Gastrocnemius medialis (tissue), 4 donors: ENCODE measurements at regions not wholly inside any gene's neighbourhood (a gene's known extent, or its start where the extent isn't known, plus 50 kb on each side); places are given as distances from the start of the nearest gene placed in this dataset.
A peak's percentile ranks its signal among the peaks of the same experiment; 100 is the strongest.

Source experiments
- ATAC-seq, 2 donors: fragments of 150-250 bp; one replicate each; pipeline ENCODE4 v1.9.1; 2016
- DNase-seq, 2 donors: peaks; one replicate each; pipeline ENCODE4 v3.0.0-alpha.2; 2019
- H3K27ac ChIP-seq, 4 donors: fragments of 200-600 bp; sonication (generic); 1 replicate in 1 of 4; 2 replicates in 3 of 4; pipeline ENCODE4 v1.5.1; 2016 to 2018; ENCODE audit warnings: mild to moderate bottlenecking in 2 of 4, moderate library complexity in 1 of 4
- H3K27me3 ChIP-seq, 3 donors: fragments of 200-600 bp; sonication (generic) in 2 of 3; 1 replicate in 1 of 3; 2 replicates in 2 of 3; pipeline versions ENCODE4 v1.5.1 to v1.6.0; 2016 to 2019; ENCODE audit warnings: mild to moderate bottlenecking in 1 of 3, moderate library complexity in 1 of 3
- H3K36me3 ChIP-seq, 2 donors: fragments of 200-600 bp; sonication (generic) in 1 of 2; one replicate each; pipeline ENCODE4 v1.5.1; 2017 to 2018
- H3K4me1 ChIP-seq, 2 donors: fragments of 200-600 bp; sonication (generic) in 1 of 2; one replicate each; pipeline ENCODE4 v1.5.1; 2016 to 2017; ENCODE audit warnings: mild to moderate bottlenecking in 2 of 2
- H3K4me3 ChIP-seq, 4 donors: fragments of 200-600 bp; sonication (generic) in 3 of 4; 1 replicate in 1 of 4; 2 replicates in 3 of 4; pipeline ENCODE4 v1.5.1; 2016 to 2019; ENCODE audit warnings: mild to moderate bottlenecking in 2 of 4
- H3K9me3 ChIP-seq, 3 donors: fragments of 200-600 bp; sonication (generic) in 2 of 3; 1 replicate in 1 of 3; 2 replicates in 2 of 3; pipeline ENCODE4 v1.5.1; 2016 to 2019
- POLR2A ChIP-seq, 2 donors: fragments of 450-650 bp; IDR thresholded peaks; one replicate each; pipeline ENCODE4 v1.6.1; 2017; ENCODE audit warnings: antibody characterized with exemption in 2 of 2, mild to moderate bottlenecking in 2 of 2, moderate library complexity in 2 of 2
- in situ Hi-C, 4 donors: fragments of 200-750 bp; cut with MboI; loops; one replicate each; pipeline versions ENCODE4 v1.15.0 to v1.8.0; 2017; ENCODE audit warnings: low sequenced_read_pairs in 4 of 4
- intact Hi-C: fragments of 100-400 bp; cut with DNase I; formaldehyde crosslinking; loops from one replicate; pipeline ENCODE4 v1.15.1; 2023; ENCODE audit warnings: low total_unique reads
- TF ChIP-seq, protein P1 (sequence below), 5 experiments: fragments of 450-650 bp in 3 of 5; fragments of 200-600 bp in 2 of 5; sonication (generic) in 2 of 5; IDR thresholded peaks in 4 of 5; conservative IDR thresholded peaks in 1 of 5; 1 replicate in 4 of 5; 2 replicates in 1 of 5; pipeline ENCODE4 v1.5.1; 2016 to 2019; ENCODE audit warnings: antibody characterized with exemption in 5 of 5, mild to moderate bottlenecking in 3 of 5, moderate library complexity in 3 of 5

GRCh38 chr1:224533517-224533916 lies 82.6 kb upstream of the CNIH3 start:
- DNase-seq = no peak
- Histone ChIP-seq H3K4me1 (peaks cover 0 to 19% of the 10 kb centered on the region in 2 donors), H3K36me3 (no peaks in the 10 kb centered on the region), H3K9me3 (no peaks in the 10 kb centered on the region), H3K4me3 (no peak overlapping the region), H3K27me3 (no peaks in the 10 kb centered on the region), H3K27ac (no peak overlapping the region)
- intact Hi-C loops (no loop called here), in situ Hi-C loops (no loop called here)
- no peak for TF ChIP-seq POLR2A (IDR thresholded peaks at IDR 0.05)
- TF ChIP-seq, protein P1, sequence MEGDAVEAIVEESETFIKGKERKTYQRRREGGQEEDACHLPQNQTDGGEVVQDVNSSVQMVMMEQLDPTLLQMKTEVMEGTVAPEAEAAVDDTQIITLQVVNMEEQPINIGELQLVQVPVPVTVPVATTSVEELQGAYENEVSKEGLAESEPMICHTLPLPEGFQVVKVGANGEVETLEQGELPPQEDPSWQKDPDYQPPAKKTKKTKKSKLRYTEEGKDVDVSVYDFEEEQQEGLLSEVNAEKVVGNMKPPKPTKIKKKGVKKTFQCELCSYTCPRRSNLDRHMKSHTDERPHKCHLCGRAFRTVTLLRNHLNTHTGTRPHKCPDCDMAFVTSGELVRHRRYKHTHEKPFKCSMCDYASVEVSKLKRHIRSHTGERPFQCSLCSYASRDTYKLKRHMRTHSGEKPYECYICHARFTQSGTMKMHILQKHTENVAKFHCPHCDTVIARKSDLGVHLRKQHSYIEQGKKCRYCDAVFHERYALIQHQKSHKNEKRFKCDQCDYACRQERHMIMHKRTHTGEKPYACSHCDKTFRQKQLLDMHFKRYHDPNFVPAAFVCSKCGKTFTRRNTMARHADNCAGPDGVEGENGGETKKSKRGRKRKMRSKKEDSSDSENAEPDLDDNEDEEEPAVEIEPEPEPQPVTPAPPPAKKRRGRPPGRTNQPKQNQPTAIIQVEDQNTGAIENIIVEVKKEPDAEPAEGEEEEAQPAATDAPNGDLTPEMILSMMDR (IDR thresholded peaks at IDR 0.05 in 4 of 5, conservative IDR thresholded peaks at IDR 0.05 in 1 of 5) = no peak
- ATAC-seq = peak in 1 of 2 donors; percentile 48

DNA sequence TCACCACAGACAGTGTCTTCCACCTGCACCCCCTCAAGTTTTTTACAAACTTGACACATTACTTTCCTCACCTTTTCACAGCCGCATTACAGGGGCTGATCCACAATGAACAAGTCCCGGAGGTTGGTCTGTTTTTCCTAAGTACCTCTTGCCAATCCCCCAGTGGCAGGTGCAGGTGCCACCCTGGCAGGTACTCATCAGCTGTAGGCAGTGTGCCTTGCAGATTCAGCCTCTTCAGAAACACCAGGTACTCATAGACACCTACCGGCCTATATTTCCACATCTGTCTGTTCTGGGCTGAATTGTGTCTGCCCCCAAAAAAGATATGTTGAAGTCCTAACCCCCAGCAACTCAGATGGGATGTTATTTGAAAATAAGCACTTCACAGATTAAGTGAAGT lies 81.4 kb upstream of the CNIH3 start:
- intact Hi-C loops (no loop called here), in situ Hi-C loops (no loop called here)
- ATAC-seq (no peak), DNase-seq (no peak)
- H3K4me3 ChIP-seq = no peak overlapping the region
- H3K36me3 ChIP-seq = no peaks in the 10 kb centered on the region
- no peak for TF ChIP-seq POLR2A (IDR thresholded peaks at IDR 0.05)
- TF ChIP-seq, protein P1 (IDR thresholded peaks at IDR 0.05 in 4 of 5, conservative IDR thresholded peaks at IDR 0.05 in 1 of 5) = no peak
- no peaks in the 10 kb centered on the region for H3K9me3 ChIP-seq
- no peaks in the 10 kb centered on the region for H3K27me3 ChIP-seq
- peaks cover 0 to 19% of the 10 kb centered on the region in 2 donors for H3K4me1 ChIP-seq
- no peak overlapping the region for H3K27ac ChIP-seq

- DNase-seq = no peak
- no peak for ATAC-seq
- Histone ChIP-seq H3K27me3 (no peaks in the 10 kb centered on the region), H3K36me3 (no peaks in the 10 kb centered on the region), H3K4me1 (peaks cover 0 to 19% of the 10 kb centered on the region in 2 donors), H3K9me3 (no peaks in the 10 kb centered on the region), H3K4me3 (no peak overlapping the region), H3K27ac (no peak overlapping the region)
- TF ChIP-seq POLR2A (IDR thresholded peaks at IDR 0.05) = no peak
- TF ChIP-seq, protein P1 (IDR thresholded peaks at IDR 0.05 in 4 of 5, conservative IDR thresholded peaks at IDR 0.05 in 1 of 5) = no peak
- intact Hi-C loops = no loop called here
- in situ Hi-C loops = no loop called here
These were observed 80.5 kb upstream of the CNIH3 start for GRCh38 chr1:224535641-224536040.

DNA sequence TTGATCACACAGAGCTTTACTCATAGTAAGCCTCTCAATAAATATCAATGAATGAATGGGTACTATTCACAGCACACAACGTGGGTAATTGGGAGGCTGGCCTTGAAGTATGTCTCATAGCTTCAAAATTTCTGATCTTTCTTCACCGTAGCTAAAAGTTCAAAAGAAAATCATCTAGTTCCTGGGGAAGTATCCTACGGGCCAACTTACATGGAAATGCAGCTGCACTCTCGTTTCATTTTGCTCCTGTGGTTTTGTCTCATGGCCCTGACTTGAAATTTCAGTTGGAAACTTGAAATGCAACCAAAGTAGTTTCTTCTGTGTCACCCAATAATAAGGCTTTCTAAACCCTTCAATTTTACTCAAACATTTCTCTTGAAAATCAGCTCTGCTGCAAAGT lies 76.1 kb upstream of the CNIH3 start:
- Histone ChIP-seq H3K4me3 (no peak overlapping the region), H3K4me1 (peaks cover 9 to 15% of the 10 kb centered on the region in 2 donors), H3K36me3 (no peaks in the 10 kb centered on the region), H3K27me3 (no peaks in the 10 kb centered on the region), H3K9me3 (no peaks in the 10 kb centered on the region), H3K27ac (no peak overlapping the region)
- in situ Hi-C loops = no loop called here
- ATAC-seq (no peak), DNase-seq (no peak)
- intact Hi-C loops = no loop called here
- TF ChIP-seq, protein P1 (IDR thresholded peaks at IDR 0.05 in 4 of 5, conservative IDR thresholded peaks at IDR 0.05 in 1 of 5) = no peak

DNA sequence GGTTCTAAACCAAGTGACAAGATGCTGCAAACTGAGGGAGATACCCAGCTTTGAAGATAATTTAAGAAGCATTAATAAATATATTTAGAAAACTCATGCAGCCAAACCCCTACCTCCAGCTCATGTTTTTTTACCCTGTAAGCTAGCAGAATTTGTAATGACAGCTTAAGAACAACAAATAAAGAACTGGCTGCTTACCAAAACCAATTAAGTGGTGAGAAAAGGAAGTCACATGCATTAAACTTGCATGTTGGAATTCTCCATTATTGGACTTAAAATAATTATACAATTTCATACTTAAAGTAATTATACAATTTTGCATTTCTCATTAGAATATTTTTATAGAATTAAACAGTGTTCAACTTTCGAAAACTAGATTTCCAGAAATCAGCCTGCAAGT lies 75.6 kb upstream of the CNIH3 start:
- in situ Hi-C loops = no loop called here
- no peak overlapping the region for H3K4me3 ChIP-seq
- intact Hi-C loops = no loop called here
- H3K4me1 ChIP-seq = peaks cover 9 to 15% of the 10 kb centered on the region in 2 donors
- H3K9me3 ChIP-seq = no peaks in the 10 kb centered on the region
- H3K27me3 ChIP-seq = no peaks in the 10 kb centered on the region
- DNase-seq (no peak), ATAC-seq (no peak)
- H3K27ac ChIP-seq = no peak overlapping the region
- H3K36me3 ChIP-seq = no peaks in the 10 kb centered on the region
- TF ChIP-seq, protein P1 (IDR thresholded peaks at IDR 0.05 in 4 of 5, conservative IDR thresholded peaks at IDR 0.05 in 1 of 5) = no peak
- no peak for TF ChIP-seq POLR2A (IDR thresholded peaks at IDR 0.05)
